ENCODE measurements at regions not wholly inside any gene's neighbourhood (a gene's known extent, or its start where the extent isn't known, plus 50 kb on each side); places are given as distances from the start of the nearest gene placed in this dataset.

- no peak for TF ChIP-seq CTCF (IDR thresholded peaks at IDR 0.05)
- no peak for TF ChIP-seq POLR2AphosphoS5 (IDR thresholded peaks at IDR 0.05)
- no peak for TF ChIP-seq POLR2A (IDR thresholded peaks at IDR 0.05)
These were observed 66.5 kb downstream of the UCHL1 start for GRCh38 chr4:41323179-41323578.

All from sigmoid colon (tissue), 4 donors.